ENCODE measurements at regions not wholly inside any gene's neighbourhood (a gene's known extent, or its start where the extent isn't known, plus 50 kb on each side); places are given as distances from the start of the nearest gene placed in this dataset.

DNA sequence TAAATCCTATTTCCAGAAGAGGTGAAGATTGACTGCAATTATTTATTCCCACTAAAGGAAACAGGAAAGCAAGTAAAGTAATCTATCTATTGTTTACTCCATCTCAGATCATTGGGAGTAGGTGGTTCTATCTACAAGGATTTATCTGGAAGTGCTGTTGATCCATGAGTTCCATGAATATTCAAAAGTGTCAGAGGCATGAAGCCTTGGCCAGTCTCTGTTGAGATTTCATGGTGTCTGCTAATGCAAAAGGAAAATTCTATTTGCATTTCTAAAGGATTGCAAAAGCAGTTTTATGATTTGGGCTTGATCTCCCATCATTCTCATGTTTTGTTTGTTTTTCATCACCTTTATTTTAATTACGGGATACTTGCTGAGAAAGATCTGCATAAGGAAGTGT, 102.4 kb upstream of the ST6GAL2 start:
- no peaks in the 10 kb centered on the region for H3K4me1 ChIP-seq (ENCODE audit: insufficient read depth, low read length)
- no peaks in the 10 kb centered on the region for H3K79me2 ChIP-seq (ENCODE audit: insufficient read depth, low read length)
- no peak overlapping the region for H3K9ac ChIP-seq (ENCODE audit: low read depth, low read length)
- H4K20me1 ChIP-seq (ENCODE audit: insufficient read depth, low read length): no peaks in the 10 kb centered on the region
- no peaks in the 10 kb centered on the region for H3K27me3 ChIP-seq (ENCODE audit: insufficient read depth, low read length, poor library complexity)
- no peaks in the 10 kb centered on the region for H3K9me3 ChIP-seq (ENCODE audit: insufficient read depth, low read length, severe bottlenecking)
- TF ChIP-seq, protein P1, sequence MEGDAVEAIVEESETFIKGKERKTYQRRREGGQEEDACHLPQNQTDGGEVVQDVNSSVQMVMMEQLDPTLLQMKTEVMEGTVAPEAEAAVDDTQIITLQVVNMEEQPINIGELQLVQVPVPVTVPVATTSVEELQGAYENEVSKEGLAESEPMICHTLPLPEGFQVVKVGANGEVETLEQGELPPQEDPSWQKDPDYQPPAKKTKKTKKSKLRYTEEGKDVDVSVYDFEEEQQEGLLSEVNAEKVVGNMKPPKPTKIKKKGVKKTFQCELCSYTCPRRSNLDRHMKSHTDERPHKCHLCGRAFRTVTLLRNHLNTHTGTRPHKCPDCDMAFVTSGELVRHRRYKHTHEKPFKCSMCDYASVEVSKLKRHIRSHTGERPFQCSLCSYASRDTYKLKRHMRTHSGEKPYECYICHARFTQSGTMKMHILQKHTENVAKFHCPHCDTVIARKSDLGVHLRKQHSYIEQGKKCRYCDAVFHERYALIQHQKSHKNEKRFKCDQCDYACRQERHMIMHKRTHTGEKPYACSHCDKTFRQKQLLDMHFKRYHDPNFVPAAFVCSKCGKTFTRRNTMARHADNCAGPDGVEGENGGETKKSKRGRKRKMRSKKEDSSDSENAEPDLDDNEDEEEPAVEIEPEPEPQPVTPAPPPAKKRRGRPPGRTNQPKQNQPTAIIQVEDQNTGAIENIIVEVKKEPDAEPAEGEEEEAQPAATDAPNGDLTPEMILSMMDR (IDR thresholded peaks at IDR 0.05; ENCODE audit: borderline replicate concordance, extremely low read depth, low read length, poor library complexity, severe bottlenecking): no peak
- no peak for TF ChIP-seq EZH2 (IDR thresholded peaks at IDR 0.05; ENCODE audit: borderline replicate concordance, low read depth, low read length, severe bottlenecking)
- no peak for ATAC-seq (ENCODE audit: insufficient read depth, low read depth)
- no peak overlapping the region for H3K4me3 ChIP-seq (ENCODE audit: low read depth in 1 of 2, low read length in 2 of 2)
- H3K4me2 ChIP-seq (ENCODE audit: insufficient read depth, low read length): no peak overlapping the region
- no peak overlapping the region for H3K27ac ChIP-seq (ENCODE audit: low read length)
- no peak for DNase-seq
- H2AFZ ChIP-seq (ENCODE audit: low read depth, low read length): no peak overlapping the region
- no peaks in the 10 kb centered on the region for H3K36me3 ChIP-seq (ENCODE audit: insufficient read depth, low read length)

DNA sequence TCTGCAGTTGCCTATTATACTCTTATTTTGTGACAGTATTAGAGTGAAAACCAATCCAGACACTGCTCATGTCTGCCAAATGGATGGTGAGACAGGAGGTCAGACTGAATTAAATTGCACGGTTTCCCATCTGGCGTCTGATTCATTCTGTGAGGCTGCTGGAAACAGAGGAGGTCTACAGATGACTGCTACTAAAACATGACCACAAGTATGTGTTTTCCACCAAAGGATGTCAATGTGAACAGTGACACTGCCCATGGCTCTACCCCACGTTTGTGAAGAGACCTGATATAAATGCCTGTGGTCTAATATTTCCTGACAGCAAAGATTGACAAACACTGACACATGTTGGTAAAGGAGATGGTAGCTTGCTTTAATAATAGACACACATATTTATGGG, 104.3 kb upstream of the ST6GAL2 start:
- no peaks in the 10 kb centered on the region for H3K79me2 ChIP-seq (ENCODE audit: insufficient read depth, low read length)
- no peaks in the 10 kb centered on the region for H3K36me3 ChIP-seq (ENCODE audit: insufficient read depth, low read length)
- no peak overlapping the region for H2AFZ ChIP-seq (ENCODE audit: low read depth, low read length)
- no peak for DNase-seq
- no peak for TF ChIP-seq EZH2 (IDR thresholded peaks at IDR 0.05; ENCODE audit: borderline replicate concordance, low read depth, low read length, severe bottlenecking)
- TF ChIP-seq, protein P1 (IDR thresholded peaks at IDR 0.05; ENCODE audit: borderline replicate concordance, extremely low read depth, low read length, poor library complexity, severe bottlenecking): no peak
- no peak overlapping the region for H3K4me3 ChIP-seq (ENCODE audit: low read depth in 1 of 2, low read length in 2 of 2)
- H3K27ac ChIP-seq (ENCODE audit: low read length): no peak overlapping the region
- H3K9me3 ChIP-seq (ENCODE audit: insufficient read depth, low read length, severe bottlenecking): no peaks in the 10 kb centered on the region
- H3K4me2 ChIP-seq (ENCODE audit: insufficient read depth, low read length): no peak overlapping the region
- ATAC-seq (ENCODE audit: insufficient read depth, low read depth): no peak
- H4K20me1 ChIP-seq (ENCODE audit: insufficient read depth, low read length): no peaks in the 10 kb centered on the region
- no peak overlapping the region for H3K9ac ChIP-seq (ENCODE audit: low read depth, low read length)
- no peaks in the 10 kb centered on the region for H3K27me3 ChIP-seq (ENCODE audit: insufficient read depth, low read length, poor library complexity)
- H3K4me1 ChIP-seq (ENCODE audit: insufficient read depth, low read length): no peaks in the 10 kb centered on the region

DNA sequence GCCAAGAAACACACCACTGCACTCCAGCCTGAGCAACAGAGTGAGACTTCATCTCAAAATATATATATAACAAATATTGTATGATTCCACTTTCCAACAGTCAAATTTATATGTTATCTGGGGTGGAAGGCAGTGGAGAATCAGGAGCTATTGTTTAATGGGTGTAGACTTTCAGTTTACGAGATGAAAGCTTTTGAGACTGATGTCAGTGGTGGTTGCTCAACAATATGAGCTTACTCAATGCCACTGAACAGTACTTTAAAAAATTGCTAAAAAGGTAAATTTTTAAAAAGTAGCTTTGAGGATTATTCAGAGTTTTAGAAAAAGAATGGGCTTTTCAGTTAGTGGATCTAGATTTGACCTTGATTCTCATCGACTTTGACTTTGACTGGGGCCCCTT, 105.9 kb upstream of the ST6GAL2 start:
- Histone ChIP-seq H3K27ac (ENCODE audit: low read length) (no peak overlapping the region), H3K27me3 (ENCODE audit: insufficient read depth, low read length, poor library complexity) (no peaks in the 10 kb centered on the region), H3K4me2 (ENCODE audit: insufficient read depth, low read length) (no peak overlapping the region), H3K9ac (ENCODE audit: low read depth, low read length) (no peak overlapping the region), H3K4me1 (ENCODE audit: insufficient read depth, low read length) (no peaks in the 10 kb centered on the region), H4K20me1 (ENCODE audit: insufficient read depth, low read length) (no peaks in the 10 kb centered on the region), H3K79me2 (ENCODE audit: insufficient read depth, low read length) (no peaks in the 10 kb centered on the region), H2AFZ (ENCODE audit: low read depth, low read length) (no peak overlapping the region), H3K36me3 (ENCODE audit: insufficient read depth, low read length) (no peaks in the 10 kb centered on the region), H3K4me3 (ENCODE audit: low read depth in 1 of 2, low read length in 2 of 2) (no peak overlapping the region), H3K9me3 (ENCODE audit: insufficient read depth, low read length, severe bottlenecking) (no peaks in the 10 kb centered on the region)
- TF ChIP-seq, protein P1 (IDR thresholded peaks at IDR 0.05; ENCODE audit: borderline replicate concordance, extremely low read depth, low read length, poor library complexity, severe bottlenecking): no peak
- TF ChIP-seq EZH2 (IDR thresholded peaks at IDR 0.05; ENCODE audit: borderline replicate concordance, low read depth, low read length, severe bottlenecking): no peak
- ATAC-seq (ENCODE audit: insufficient read depth, low read depth) (no peak), DNase-seq (no peak)

DNA sequence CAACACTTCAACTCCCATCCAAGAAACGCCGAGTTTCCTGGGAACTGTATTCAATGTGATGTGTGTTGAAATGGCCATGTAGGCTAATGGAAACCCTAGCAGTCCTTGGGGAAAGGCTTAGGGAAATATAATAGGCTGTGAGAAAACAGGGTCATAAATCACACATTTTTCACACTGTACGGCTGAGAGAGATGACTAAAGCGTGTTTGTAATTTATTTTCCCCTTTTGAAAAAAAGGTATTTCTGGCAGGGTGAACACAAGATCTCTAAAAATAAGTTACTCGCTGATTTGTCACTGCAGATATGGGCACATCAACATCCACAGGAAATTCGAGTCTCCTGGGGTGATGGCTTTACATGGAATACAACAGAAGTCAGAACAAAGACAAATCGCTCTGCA, 109.6 kb upstream of the ST6GAL2 start:
- Histone ChIP-seq H2AFZ (ENCODE audit: low read depth, low read length) (no peak overlapping the region), H3K9ac (ENCODE audit: low read depth, low read length) (no peak overlapping the region), H3K9me3 (ENCODE audit: insufficient read depth, low read length, severe bottlenecking) (no peaks in the 10 kb centered on the region), H3K79me2 (ENCODE audit: insufficient read depth, low read length) (no peaks in the 10 kb centered on the region), H3K4me3 (ENCODE audit: low read depth in 1 of 2, low read length in 2 of 2) (no peak overlapping the region), H4K20me1 (ENCODE audit: insufficient read depth, low read length) (no peaks in the 10 kb centered on the region), H3K4me2 (ENCODE audit: insufficient read depth, low read length) (no peak overlapping the region), H3K4me1 (ENCODE audit: insufficient read depth, low read length) (no peaks in the 10 kb centered on the region), H3K27ac (ENCODE audit: low read length) (no peak overlapping the region), H3K27me3 (ENCODE audit: insufficient read depth, low read length, poor library complexity) (no peaks in the 10 kb centered on the region), H3K36me3 (ENCODE audit: insufficient read depth, low read length) (no peaks in the 10 kb centered on the region)
- ATAC-seq (ENCODE audit: insufficient read depth, low read depth): no peak
- DNase-seq: no peak
- TF ChIP-seq, protein P1 (IDR thresholded peaks at IDR 0.05; ENCODE audit: borderline replicate concordance, extremely low read depth, low read length, poor library complexity, severe bottlenecking): no peak
- TF ChIP-seq EZH2 (IDR thresholded peaks at IDR 0.05; ENCODE audit: borderline replicate concordance, low read depth, low read length, severe bottlenecking): no peak
